GM19395 (cell line): ENCODE measurements at regions not wholly inside any gene's neighbourhood (a gene's known extent, or its start where the extent isn't known, plus 50 kb on each side); places are given as distances from the start of the nearest gene placed in this dataset.

ENCODE experiments used
- ATAC-seq: cut with Tn5 transposase; IDR thresholded peaks from one replicate; pipeline ENCODE4 v1.9.1; 2021; ENCODE audit warnings: mild to moderate bottlenecking, moderate library complexity; ENCODE audit not compliant: unreplicated experiment

DNA sequence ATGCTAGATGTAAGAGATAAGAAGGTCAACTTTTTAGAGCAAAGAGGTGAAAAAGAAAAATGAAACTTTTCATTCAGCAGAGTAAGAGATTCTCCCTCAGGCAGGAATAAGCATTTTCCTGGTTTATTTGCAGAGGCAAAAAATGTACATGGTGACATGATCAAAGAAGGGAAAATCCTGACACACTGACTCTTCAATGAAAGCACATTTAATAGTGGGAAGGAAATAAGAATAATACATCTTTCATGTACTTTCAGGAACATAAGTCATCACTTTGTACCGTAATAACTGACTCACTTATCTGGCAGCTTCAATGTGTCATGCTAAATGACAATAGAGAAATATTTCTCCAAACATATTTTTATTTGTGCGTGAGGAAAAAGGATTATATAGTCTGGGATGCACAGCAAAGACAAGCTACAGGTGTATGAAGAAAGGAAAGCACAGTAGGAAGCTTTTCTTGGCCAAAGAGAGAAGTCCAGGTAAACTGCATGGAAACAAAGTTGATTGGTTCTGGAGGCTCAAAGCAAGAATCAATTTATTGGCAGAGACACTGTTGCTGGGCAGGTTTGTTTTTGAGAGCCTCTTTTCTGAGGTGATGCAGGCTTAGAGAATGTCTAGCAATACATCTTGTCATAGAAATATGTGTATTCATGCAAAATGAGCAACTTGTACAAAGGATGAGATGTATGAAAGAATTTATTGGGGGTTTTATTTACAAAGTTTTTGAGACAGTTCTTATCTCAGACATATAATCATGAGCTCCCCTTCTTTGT, 1409.0 kb downstream of the PLA2G4A start:
- ATAC-seq = no peak

- ATAC-seq = no peak
These were observed 1412.1 kb downstream of the PLA2G4A start for GRCh38 chr1:188240772-188241406.

DNA sequence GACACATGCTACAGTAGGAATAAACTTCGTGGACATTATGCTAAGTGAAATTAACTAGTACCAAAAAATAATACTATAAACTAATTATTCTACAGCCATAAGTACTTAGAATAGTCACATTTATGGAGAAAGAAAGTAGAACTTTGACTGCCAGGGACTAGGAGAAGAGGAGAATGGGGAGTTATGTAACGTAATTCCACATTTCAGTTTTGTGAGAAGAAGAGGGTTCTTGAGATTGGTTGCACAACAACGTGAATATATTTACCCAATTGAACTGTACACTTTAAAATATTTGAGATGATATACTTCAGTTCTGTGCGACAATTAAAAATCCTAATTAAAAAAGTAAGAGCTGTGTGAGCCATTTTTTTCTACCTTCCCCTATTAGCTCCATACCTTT, 1412.9 kb downstream of the PLA2G4A start:
- no peak for ATAC-seq

DNA sequence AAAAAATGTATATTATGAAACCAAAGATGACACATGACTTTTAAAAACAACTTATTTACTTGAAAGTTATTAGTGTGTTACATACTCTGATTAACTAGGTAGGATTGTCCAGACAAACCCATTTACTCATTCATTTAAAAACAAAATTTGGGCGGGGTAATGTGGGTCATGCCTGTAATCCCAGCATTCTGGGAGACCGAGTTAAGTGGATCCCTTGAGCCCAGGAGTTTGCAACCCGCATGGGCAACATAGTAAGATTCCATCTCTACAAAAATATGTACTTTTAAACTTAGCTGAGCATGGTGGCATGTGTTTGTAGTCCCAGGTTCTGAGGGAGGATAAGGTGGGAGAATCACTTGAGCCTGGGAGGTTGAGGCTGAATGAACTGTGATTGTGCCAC, 1414.7 kb downstream of the PLA2G4A start:
- no peak for ATAC-seq

DNA sequence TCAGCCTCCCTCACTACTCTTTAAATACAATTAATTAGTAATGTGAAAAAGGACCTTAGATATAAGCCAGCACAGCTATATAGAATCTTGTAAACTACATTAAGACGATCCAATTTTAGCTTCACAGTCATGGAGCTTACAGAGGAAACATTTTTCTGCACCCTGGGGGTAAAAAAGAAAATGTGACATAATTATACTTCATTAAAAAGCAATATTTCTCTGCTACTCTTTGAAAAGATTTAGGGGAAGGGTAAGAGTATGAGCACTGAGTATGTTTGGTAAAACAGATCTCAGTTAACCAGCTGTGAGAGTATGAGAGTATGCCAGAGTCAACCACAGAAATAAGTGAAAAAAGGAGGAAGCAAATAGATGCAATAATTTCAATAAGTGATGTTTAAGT, 1415.9 kb downstream of the PLA2G4A start:
- ATAC-seq = no peak

DNA sequence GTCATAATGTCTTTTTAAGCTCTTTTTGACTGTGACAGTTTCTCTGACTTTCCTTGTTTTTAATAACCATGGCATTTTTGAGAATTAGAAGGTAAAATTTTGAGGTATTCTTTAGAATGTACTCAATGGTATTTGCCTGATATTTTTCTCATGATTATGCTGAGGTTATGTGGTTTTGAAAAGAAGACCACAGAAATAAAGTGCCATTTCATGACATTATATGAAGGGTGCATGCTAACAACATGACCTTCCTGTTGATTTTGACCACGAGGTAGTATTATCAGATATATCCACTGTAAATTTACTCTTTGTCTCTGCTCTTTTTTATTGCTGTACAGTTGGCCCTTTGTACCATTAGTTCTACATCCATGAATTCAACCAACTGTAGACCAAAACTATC, 1418.5 kb downstream of the PLA2G4A start:
- ATAC-seq = no peak

DNA sequence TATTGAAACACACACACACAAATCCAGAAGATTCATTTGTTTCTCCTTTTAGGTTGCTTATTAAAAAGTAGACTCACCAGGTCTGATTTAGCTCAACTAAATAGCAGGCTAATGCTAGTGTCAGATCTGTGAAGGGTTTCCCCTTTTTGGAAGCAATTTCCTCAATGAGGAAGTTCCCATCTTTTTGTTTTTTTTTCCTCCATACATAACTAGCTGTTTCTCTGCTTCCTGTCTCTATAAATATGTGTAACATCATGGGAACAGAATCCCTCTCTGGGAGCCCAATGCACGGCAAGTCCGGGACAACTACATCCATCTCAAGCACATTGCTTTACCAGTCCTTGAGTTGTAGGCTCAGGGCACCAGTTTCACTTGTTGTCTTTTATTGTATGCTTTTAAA, 1421.1 kb downstream of the PLA2G4A start:
- ATAC-seq = no peak

GRCh38 chr1:188251036-188251435, 1422.3 kb downstream of the PLA2G4A start:
- no peak for ATAC-seq

- no peak for ATAC-seq
These were observed 1433.1 kb downstream of the PLA2G4A start for GRCh38 chr1:188261849-188262248.

DNA sequence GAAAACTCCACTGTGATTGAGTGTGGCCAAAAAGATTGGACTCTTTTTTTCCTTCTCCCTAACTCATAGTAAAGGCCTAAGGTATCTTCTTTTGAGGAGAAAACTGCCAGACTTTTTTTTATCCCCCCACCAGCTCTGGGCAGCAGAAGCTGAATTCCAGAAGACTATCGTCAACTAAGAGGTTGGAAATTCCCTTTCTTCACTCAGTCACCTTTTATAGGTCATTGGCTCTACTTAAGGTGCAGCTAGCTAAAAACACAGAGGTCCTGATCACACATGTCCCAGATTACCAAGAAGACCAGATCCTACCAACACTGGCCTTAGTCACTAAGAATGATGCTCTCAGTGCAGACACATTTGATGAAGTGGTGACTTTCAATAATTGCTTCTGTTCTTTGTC, 1441.2 kb downstream of the PLA2G4A start:
- ATAC-seq = no peak

DNA sequence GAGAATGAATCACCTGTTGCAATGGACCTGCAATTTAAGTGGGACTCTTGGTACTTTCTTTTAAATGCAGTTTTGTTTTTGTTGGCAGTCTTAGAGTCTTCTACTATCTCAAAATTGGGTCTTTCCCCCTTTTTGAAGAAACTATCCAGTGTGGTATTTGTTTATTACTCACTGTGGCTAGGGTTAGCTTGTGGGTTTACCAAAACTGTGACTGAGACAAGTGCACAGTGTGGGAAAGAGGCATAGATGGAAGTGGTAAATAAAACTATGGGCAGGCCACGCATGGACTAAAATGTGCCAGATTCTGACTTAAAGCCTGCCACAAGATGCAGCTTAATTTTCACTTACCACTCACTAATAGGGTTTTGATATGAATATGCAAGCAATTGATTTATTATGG, 1441.7 kb downstream of the PLA2G4A start:
- ATAC-seq = no peak

DNA sequence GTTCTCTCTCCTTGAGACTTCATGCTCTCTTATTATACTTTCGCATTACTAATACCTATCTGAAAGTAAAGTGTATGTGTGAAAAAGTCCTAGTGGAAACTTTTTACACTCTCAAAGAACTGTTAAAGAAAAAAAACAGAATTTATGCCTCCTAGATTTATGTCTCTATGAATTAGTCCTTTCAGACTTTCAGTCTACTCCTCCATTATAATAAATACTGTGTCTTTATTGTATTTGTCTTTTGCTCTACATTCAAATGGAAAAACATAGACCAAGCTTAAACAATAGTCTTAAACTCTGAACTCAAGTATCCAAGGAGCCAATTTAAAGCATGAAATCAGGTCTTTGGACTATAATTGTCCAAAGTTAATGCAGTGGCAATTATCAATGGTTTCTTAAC, 1449.0 kb downstream of the PLA2G4A start:
- no peak for ATAC-seq

GRCh38 chr1:188281921-188282320, 1453.2 kb downstream of the PLA2G4A start:
- no peak for ATAC-seq

DNA sequence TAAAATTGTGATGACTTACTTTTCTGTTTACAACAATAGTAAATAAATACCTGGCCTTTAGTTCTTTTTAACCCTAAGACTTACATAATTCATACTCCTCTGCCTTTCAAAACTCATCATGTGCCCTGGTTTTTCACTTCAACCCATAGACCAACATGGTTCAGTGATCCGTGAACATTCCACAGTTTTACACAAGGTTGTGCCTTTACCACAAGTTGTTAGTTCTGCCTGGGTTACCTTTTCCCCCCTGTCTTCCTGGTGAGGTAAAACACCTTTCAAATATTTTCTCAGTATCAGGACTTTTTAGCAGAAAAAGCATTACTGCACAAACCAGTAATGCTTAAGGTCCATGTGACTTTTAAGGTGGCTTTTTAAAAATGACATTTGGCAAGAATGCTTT, 1466.4 kb downstream of the PLA2G4A start:
- no peak for ATAC-seq

GRCh38 chr1:188302746-188303145, 1474.0 kb downstream of the PLA2G4A start:
- ATAC-seq = no peak

GRCh38 chr1:188314557-188315137, 1485.9 kb downstream of the PLA2G4A start:
- no peak for ATAC-seq

- no peak for ATAC-seq
These were observed 1489.1 kb downstream of the PLA2G4A start for GRCh38 chr1:188317894-188318293.

GRCh38 chr1:188325211-188325610, 1496.5 kb downstream of the PLA2G4A start:
- no peak for ATAC-seq

DNA sequence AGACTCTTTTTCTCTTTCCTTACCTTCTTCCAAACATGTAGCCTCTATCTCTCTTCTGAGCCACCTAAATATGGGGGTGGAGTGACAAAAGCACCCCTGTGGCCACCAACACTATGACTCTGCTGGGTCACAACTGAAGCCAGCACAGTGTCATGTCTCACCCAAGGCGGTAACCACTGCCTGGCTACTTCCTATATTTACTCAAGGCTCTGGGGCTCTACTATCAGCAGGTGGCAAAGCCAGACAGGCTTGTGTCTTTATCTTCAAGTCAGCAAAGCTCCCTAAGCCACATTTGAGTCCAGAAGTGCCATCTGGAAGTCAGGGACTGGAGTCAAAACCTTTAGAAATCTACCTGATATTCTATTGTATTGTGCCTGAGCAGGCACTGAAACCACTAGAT, 1515.2 kb downstream of the PLA2G4A start:
- ATAC-seq = no peak

- ATAC-seq = no peak
These were observed 1521.4 kb downstream of the PLA2G4A start for GRCh38 chr1:188350104-188350503.

DNA sequence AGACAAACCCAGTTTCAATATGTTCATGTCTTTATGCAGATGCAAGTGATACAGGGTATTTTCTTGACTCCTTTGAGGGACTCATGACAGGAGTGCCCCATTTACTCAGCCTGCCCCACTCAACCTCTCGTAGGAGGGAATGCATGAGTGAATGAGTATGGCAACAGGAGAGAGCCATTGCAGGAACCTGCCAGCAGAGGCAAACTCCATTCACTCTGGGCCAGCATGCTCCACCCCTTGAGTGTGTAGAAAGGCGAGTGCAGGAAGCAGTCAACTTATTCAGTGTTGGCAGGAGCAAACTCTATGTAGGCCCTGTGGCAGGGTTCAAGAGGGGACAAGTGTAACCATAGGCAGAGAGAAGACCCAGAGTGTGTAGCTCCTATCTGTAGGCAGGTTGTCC, 1526.3 kb downstream of the PLA2G4A start:
- ATAC-seq = no peak

- ATAC-seq = no peak
These were observed 1527.1 kb downstream of the PLA2G4A start for GRCh38 chr1:188355847-188356246.
